IMR-90 (cell line): ENCODE measurements at regions not wholly inside any gene's neighbourhood (a gene's known extent, or its start where the extent isn't known, plus 50 kb on each side); places are given as distances from the start of the nearest gene placed in this dataset.

Source experiments
- ATAC-seq: fragments of 200-7000 bp; cut with Tn5 transposase; 2 replicates; pipeline ENCODE4 v1.9.1; 2020; ENCODE audit warnings: low read depth, mild to moderate bottlenecking, moderate library complexity
- BruUV-seq: library from RNA; stranded (reverse); fragments of 400-500 nt; replicated peaks from 2 replicates; lab custom pipeline; 2021; lab: Mats Ljungman, UMichigan
- CTCF ChIA-PET: fragments of 300-600 bp; formaldehyde crosslinking; extraction: SDS; loops from one replicate; lab custom pipeline; 2021; ENCODE audit warnings: antibody characterized with exemption; lab: Yijun Ruan, JAX
- POLR2A ChIA-PET: fragments of 300-600 bp; sonication (Branson Sonifier 250); formaldehyde crosslinking; loops from one replicate; lab custom pipeline; 2022; ENCODE audit warnings: antibody characterized with exemption; ENCODE audit not compliant: unreplicated experiment; lab: Charles Lee
- DNase-seq: peaks from one replicate; pipeline ENCODE4 v3.0.0; 2013
- H2AFZ ChIP-seq: replicated peaks from 2 replicates; pipeline ENCODE3; 2013; ENCODE audit warnings: low read length, mild to moderate bottlenecking; ENCODE audit not compliant: poor library complexity
- H2AK5ac ChIP-seq: 2 replicates; pipeline ENCODE4 v1.6.1; 2013; ENCODE audit warnings: low read depth, low read length, inconsistent platforms
- H2AK9ac ChIP-seq: replicated peaks from 2 replicates; pipeline ENCODE3; 2013; ENCODE audit warnings: mild to moderate bottlenecking, low read depth, low read length, moderate library complexity; ENCODE audit not compliant: poor library complexity
- H2BK120ac ChIP-seq: 2 replicates; pipeline ENCODE4 v1.6.1; 2013; ENCODE audit warnings: low read depth, low read length, inconsistent platforms
- H2BK15ac ChIP-seq: 3 replicates; pipeline ENCODE4 v1.6.1; 2013; ENCODE audit warnings: low read depth, low read length, inconsistent platforms
- H2BK20ac ChIP-seq: 2 replicates; pipeline ENCODE4 v1.6.1; 2013; ENCODE audit warnings: low read depth, mild to moderate bottlenecking, inconsistent platforms, low read length, moderate library complexity
- H2BK5ac ChIP-seq: 2 replicates; pipeline ENCODE4 v1.6.1; 2013; ENCODE audit warnings: mild to moderate bottlenecking, low read depth, low read length, inconsistent platforms; ENCODE audit not compliant: poor library complexity, severe bottlenecking
- H3K14ac ChIP-seq: replicated peaks from 2 replicates; pipeline ENCODE4 v1.6.1; 2013; ENCODE audit warnings: low read depth, low read length, inconsistent platforms
- H3K18ac ChIP-seq: 2 replicates; pipeline ENCODE4 v1.6.1; 2013; ENCODE audit warnings: low read depth, low read length, control low read depth
- H3K23ac ChIP-seq: 2 replicates; pipeline ENCODE4 v1.6.1; 2013; ENCODE audit warnings: low read depth, low read length, inconsistent platforms
- H3K27ac ChIP-seq: 2 replicates; pipeline ENCODE4 v1.5.1; 2013; ENCODE audit warnings: mild to moderate bottlenecking, control low read depth, low read length; ENCODE audit not compliant: insufficient read depth
- H3K27me3 ChIP-seq: 2 replicates; pipeline ENCODE4 v1.6.1; 2013; ENCODE audit warnings: low read length; ENCODE audit not compliant: control insufficient read depth, insufficient read depth
- H3K36me3 ChIP-seq: 2 replicates; pipeline ENCODE4 v1.6.1; 2013; ENCODE audit warnings: low read length, mixed read lengths; ENCODE audit not compliant: control insufficient read depth, insufficient read depth
- H3K4ac ChIP-seq: 2 replicates; pipeline ENCODE4 v1.6.1; 2013; ENCODE audit warnings: low read depth, low read length, inconsistent platforms
- H3K4me1 ChIP-seq: 2 replicates; pipeline ENCODE4 v1.6.1; 2013; ENCODE audit warnings: low read length, mixed read lengths; ENCODE audit not compliant: control insufficient read depth, insufficient read depth
- H3K4me2 ChIP-seq: 2 replicates; pipeline ENCODE4 v1.6.1; 2013; ENCODE audit warnings: low read depth, mild to moderate bottlenecking, control low read depth, low read length, moderate library complexity
- H3K4me3 ChIP-seq: 2 replicates; pipeline ENCODE4 v1.5.1; 2013; ENCODE audit warnings: low read depth, mild to moderate bottlenecking, control low read depth, low read length, moderate library complexity; ENCODE audit not compliant: insufficient read depth
- H3K56ac ChIP-seq: 2 replicates; pipeline ENCODE4 v1.6.1; 2013; ENCODE audit warnings: low read length, inconsistent platforms; ENCODE audit not compliant: insufficient read depth; ENCODE audit errors: extremely low read depth
- H3K79me1 ChIP-seq, 2 experiments: 2 replicates each; pipeline ENCODE4 v1.6.1; 2013; ENCODE audit warnings: low read length in 2 of 2, inconsistent platforms in 1 of 2, low read depth in 1 of 2
- H3K9ac ChIP-seq: 2 replicates; pipeline ENCODE4 v1.6.1; 2013; ENCODE audit warnings: low read depth, low read length, control low read depth
- H3K9me1 ChIP-seq: 2 replicates; pipeline ENCODE4 v1.6.1; 2013; ENCODE audit warnings: low read length, inconsistent platforms; ENCODE audit not compliant: insufficient read depth
- H3K9me3 ChIP-seq: 2 replicates; pipeline ENCODE4 v1.6.1; 2013; ENCODE audit warnings: low read length; ENCODE audit not compliant: control insufficient read depth, insufficient read depth
- H4K20me1 ChIP-seq: 2 replicates; pipeline ENCODE4 v1.6.1; 2013; ENCODE audit warnings: low read length, inconsistent platforms; ENCODE audit not compliant: insufficient read depth
- H4K5ac ChIP-seq: 2 replicates; pipeline ENCODE4 v1.6.1; 2013; ENCODE audit warnings: mild to moderate bottlenecking, low read depth, low read length, control low read depth
- H4K8ac ChIP-seq, 2 experiments: 2 replicates each; pipeline ENCODE4 v1.6.1; 2013; ENCODE audit warnings: low read depth in 2 of 2, low read length in 2 of 2, control low read depth in 1 of 2, inconsistent platforms in 1 of 2
- H4K91ac ChIP-seq: 2 replicates; pipeline ENCODE4 v1.6.1; 2013; ENCODE audit warnings: low read depth, low read length, inconsistent platforms; ENCODE audit not compliant: insufficient read depth
- BHLHE40 ChIP-seq: fragments of 150-350 bp; IDR thresholded peaks from 2 replicates; pipeline ENCODE4 v1.6.1; 2016; ENCODE audit warnings: mild to moderate bottlenecking, low read depth, low read length
- CEBPB ChIP-seq: IDR thresholded peaks from 2 replicates; pipeline ENCODE4 v1.6.1; 2012; ENCODE audit warnings: low read depth, low read length, improper control_type of control experiment
- CHD1 ChIP-seq: IDR thresholded peaks from 2 replicates; pipeline ENCODE4 v1.6.1; 2012; ENCODE audit warnings: low read depth, low read length, improper control_type of control experiment
- MAFK ChIP-seq: IDR thresholded peaks from 2 replicates; pipeline ENCODE4 v1.6.1; 2012; ENCODE audit warnings: low read depth, low read length, improper control_type of control experiment
- MAZ ChIP-seq: IDR thresholded peaks from 2 replicates; pipeline ENCODE4 v1.6.1; 2012; ENCODE audit warnings: low read depth, mild to moderate bottlenecking, low read length, improper control_type of control experiment, moderate library complexity, borderline replicate concordance
- MXI1 ChIP-seq: IDR thresholded peaks from 2 replicates; pipeline ENCODE4 v1.6.1; 2012; ENCODE audit warnings: low read depth, mild to moderate bottlenecking, low read length, moderate library complexity, borderline replicate concordance
- NFE2L2 ChIP-seq: fragments of 150-350 bp; IDR thresholded peaks from 2 replicates; pipeline ENCODE4 v1.6.1; 2016; ENCODE audit warnings: low read depth, mild to moderate bottlenecking, low read length
- POLR2A ChIP-seq: IDR thresholded peaks from 2 replicates; pipeline ENCODE4 v1.6.1; 2012; ENCODE audit warnings: mild to moderate bottlenecking, low read depth, low read length
- RAD21 ChIP-seq: IDR thresholded peaks from 2 replicates; pipeline ENCODE4 v1.6.1; 2012; ENCODE audit warnings: low read length, improper control_type of control experiment
- RFX5 ChIP-seq: IDR thresholded peaks from 2 replicates; pipeline ENCODE4 v1.8.0; 2012; ENCODE audit warnings: low read depth, mild to moderate bottlenecking, low read length, moderate library complexity
- WGBS, 2 experiments: methylation state at CpG; one replicate each; pipeline versions ENCODE4 v1.1.5 to v1.1.7; 2013; ENCODE audit warnings: missing lambda C conversion rate in 2 of 2; ENCODE audit not compliant: insufficient read length in 1 of 2; ENCODE audit errors: extremely low coverage in 2 of 2; 5-methylcytosine and 5-hydroxymethylcytosine counted together
- dilution Hi-C: fragments of 300-500 bp; cut with HindIII; formaldehyde crosslinking; loops from one replicate; pipeline ENCODE4 v1.14.3; 2018; ENCODE audit warnings: low sequenced_read_pairs; ENCODE audit not compliant: unreplicated experiment
- in situ Hi-C: fragments of 300-500 bp; cut with MboI; formaldehyde crosslinking; loops from 3 replicates; pipeline ENCODE4 v1.14.3; 2019; ENCODE audit warnings: low sequenced_read_pairs, inconsistent platforms, mixed read lengths
- intact Hi-C: fragments of 100-400 bp; cut with micrococcal nuclease; formaldehyde crosslinking; loops from 2 replicates; pipeline ENCODE4 v1.10.0; 2022
- TF ChIP-seq, protein P1 (sequence below): fragments of 150-350 bp; IDR thresholded peaks from 2 replicates; pipeline ENCODE4 v1.6.1; 2016; ENCODE audit warnings: low read depth, mild to moderate bottlenecking, low read length, moderate library complexity, borderline replicate concordance
- TF ChIP-seq, protein P2 (sequence below): conservative IDR thresholded peaks from 2 replicates; pipeline ENCODE4 v1.5.1; 2012; ENCODE audit warnings: mild to moderate bottlenecking, low read depth, low read length, improper control_type of control experiment

DNA sequence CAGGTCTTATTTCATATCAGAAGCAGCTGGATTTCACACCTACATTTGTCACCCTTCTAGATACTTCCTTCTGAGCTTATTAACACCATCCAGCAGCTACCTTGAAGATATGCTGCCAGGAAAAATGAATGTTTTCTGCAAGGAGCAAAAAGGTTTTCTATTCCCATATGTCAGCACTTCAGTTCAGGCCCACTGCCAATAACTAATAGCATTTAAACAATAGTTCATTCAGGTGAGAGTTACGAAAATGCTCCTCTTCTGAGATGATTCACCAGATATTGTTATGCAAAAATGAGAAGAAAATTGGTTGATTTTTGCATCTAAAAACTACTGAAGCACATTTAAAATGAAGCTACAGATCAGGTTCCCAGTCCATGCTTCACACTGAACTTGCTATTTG is 56.4 kb upstream of the ISL1 start:
- H3K4me3 ChIP-seq, result no peak overlapping the region
- in situ Hi-C loops (no loop called here), dilution Hi-C loops (no loop called here), intact Hi-C loops (no loop called here)
- ChIA-PET CTCF (no interaction called here), POLR2A (no interaction called here)
- H3K18ac ChIP-seq, result no peak overlapping the region
- no peaks in the 10 kb centered on the region for H3K27me3 ChIP-seq
- H2AK9ac ChIP-seq, result no peak overlapping the region
- H4K5ac ChIP-seq, result no peak overlapping the region
- no peak overlapping the region for H2BK120ac ChIP-seq
- no peaks in the 10 kb centered on the region for H4K20me1 ChIP-seq
- no peak overlapping the region for H3K27ac ChIP-seq
- H3K9me3 ChIP-seq, result peaks cover 2% of the 10 kb centered on the region; the same call in 1 of the 2 replicates
- H2BK15ac ChIP-seq, result no peak overlapping the region
- ATAC-seq (no peak), DNase-seq (no peak)
- WGBS, 2 experiments, result no CpG with 5 or more reads among the region's 1 CpG
- no peak overlapping the region for H3K56ac ChIP-seq
- no peak overlapping the region for H2AFZ ChIP-seq
- H3K23ac ChIP-seq, result no peak overlapping the region
- no peak overlapping the region for H3K14ac ChIP-seq
- no peaks in the 10 kb centered on the region for H3K79me1 ChIP-seq
- no TSS peak for BruUV-seq
- H4K91ac ChIP-seq, result no peak overlapping the region
- H3K4me2 ChIP-seq, result no peak overlapping the region
- H2AK5ac ChIP-seq, result no peak overlapping the region
- no peak overlapping the region for H3K9ac ChIP-seq
- no peaks in the 10 kb centered on the region for H3K4me1 ChIP-seq
- H3K36me3 ChIP-seq, result no peaks in the 10 kb centered on the region
- H2BK20ac ChIP-seq, result no peak overlapping the region
- TF ChIP-seq NFE2L2 (no peak), RAD21 (no peak), RFX5 (no peak), MAZ (no peak), CEBPB (no peak), BHLHE40 (no peak), CHD1 (no peak), MXI1 (no peak), POLR2A (no peak), MAFK (no peak)
- TF ChIP-seq, protein P1, sequence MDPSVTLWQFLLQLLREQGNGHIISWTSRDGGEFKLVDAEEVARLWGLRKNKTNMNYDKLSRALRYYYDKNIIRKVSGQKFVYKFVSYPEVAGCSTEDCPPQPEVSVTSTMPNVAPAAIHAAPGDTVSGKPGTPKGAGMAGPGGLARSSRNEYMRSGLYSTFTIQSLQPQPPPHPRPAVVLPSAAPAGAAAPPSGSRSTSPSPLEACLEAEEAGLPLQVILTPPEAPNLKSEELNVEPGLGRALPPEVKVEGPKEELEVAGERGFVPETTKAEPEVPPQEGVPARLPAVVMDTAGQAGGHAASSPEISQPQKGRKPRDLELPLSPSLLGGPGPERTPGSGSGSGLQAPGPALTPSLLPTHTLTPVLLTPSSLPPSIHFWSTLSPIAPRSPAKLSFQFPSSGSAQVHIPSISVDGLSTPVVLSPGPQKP, result no peak
- TF ChIP-seq, protein P2, sequence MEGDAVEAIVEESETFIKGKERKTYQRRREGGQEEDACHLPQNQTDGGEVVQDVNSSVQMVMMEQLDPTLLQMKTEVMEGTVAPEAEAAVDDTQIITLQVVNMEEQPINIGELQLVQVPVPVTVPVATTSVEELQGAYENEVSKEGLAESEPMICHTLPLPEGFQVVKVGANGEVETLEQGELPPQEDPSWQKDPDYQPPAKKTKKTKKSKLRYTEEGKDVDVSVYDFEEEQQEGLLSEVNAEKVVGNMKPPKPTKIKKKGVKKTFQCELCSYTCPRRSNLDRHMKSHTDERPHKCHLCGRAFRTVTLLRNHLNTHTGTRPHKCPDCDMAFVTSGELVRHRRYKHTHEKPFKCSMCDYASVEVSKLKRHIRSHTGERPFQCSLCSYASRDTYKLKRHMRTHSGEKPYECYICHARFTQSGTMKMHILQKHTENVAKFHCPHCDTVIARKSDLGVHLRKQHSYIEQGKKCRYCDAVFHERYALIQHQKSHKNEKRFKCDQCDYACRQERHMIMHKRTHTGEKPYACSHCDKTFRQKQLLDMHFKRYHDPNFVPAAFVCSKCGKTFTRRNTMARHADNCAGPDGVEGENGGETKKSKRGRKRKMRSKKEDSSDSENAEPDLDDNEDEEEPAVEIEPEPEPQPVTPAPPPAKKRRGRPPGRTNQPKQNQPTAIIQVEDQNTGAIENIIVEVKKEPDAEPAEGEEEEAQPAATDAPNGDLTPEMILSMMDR, result no peak
- H3K9me1 ChIP-seq, result no peaks in the 10 kb centered on the region
- H4K8ac ChIP-seq, result no peak overlapping the region
- no peak overlapping the region for H3K4ac ChIP-seq
- no peak overlapping the region for H2BK5ac ChIP-seq
